Activated CD4-positive, alpha-beta T cell treated with anti-CD3 and anti-CD28 coated beads, Interleukin-2, amount 10 ng/mL, durations not matched to agents 7 days and 5 days (primary cell): ENCODE measurements at regions not wholly inside any gene's neighbourhood (a gene's known extent, or its start where the extent isn't known, plus 50 kb on each side); places are given as distances from the start of the nearest gene placed in this dataset.
"Not testable (repeated sequence)": the region's sequence is repeated elsewhere in the genome, so short reads cannot be mapped to it uniquely, and the experiment has no call there.

Source experiments
- CTCF ChIA-PET: fragments of 350-600 bp; sonication (Branson Sonifier 250); formaldehyde crosslinking; loops from one replicate; lab custom pipeline; 2021; ENCODE audit warnings: antibody characterized with exemption; lab: Charles Lee
- POLR2A ChIA-PET: fragments of 350-600 bp; sonication (Branson Sonifier 250); formaldehyde crosslinking; loops from one replicate; lab custom pipeline; 2021; ENCODE audit warnings: antibody characterized with exemption; lab: Charles Lee
- DNase-seq: peaks from one replicate; pipeline ENCODE4 v3.0.0-alpha.2; 2020
- H3K27ac Mint-ChIP-seq: one replicate; pipeline ENCODE4 v1.8.0; 2021; ENCODE audit warnings: mild to moderate bottlenecking, moderate library complexity, mixed read lengths
- H3K27me3 Mint-ChIP-seq: one replicate; pipeline ENCODE4 v1.8.0; 2021; ENCODE audit warnings: mixed read lengths
- H3K36me3 Mint-ChIP-seq: one replicate; pipeline ENCODE4 v1.8.0; 2021; ENCODE audit warnings: low read depth, mixed read lengths
- H3K4me1 Mint-ChIP-seq: one replicate; pipeline ENCODE4 v1.8.0; 2021; ENCODE audit warnings: mixed read lengths
- H3K4me3 Mint-ChIP-seq: one replicate; pipeline ENCODE4 v1.8.0; 2021; ENCODE audit warnings: mild to moderate bottlenecking, moderate library complexity, mixed read lengths
- H3K9me3 Mint-ChIP-seq: one replicate; pipeline ENCODE4 v1.8.0; 2021; ENCODE audit warnings: mixed read lengths

- H3K4me1 Mint-ChIP-seq, result not testable (repeated sequence)
Observed at GRCh38 chrX:104360774-104361173, 106.0 kb upstream of the ESX1 start.

GRCh38 chrX:104359124-104359523 is 104.4 kb upstream of the ESX1 start:
- peaks cover 2% of the 10 kb centered on the region for H3K27me3 Mint-ChIP-seq
- CTCF ChIA-PET, result no interaction called here
- no peak overlapping the region for H3K27ac Mint-ChIP-seq
- no peak overlapping the region for H3K4me3 Mint-ChIP-seq
- no peaks in the 10 kb centered on the region for H3K4me1 Mint-ChIP-seq
- no peak for DNase-seq
- POLR2A ChIA-PET, result no interaction called here
- H3K9me3 Mint-ChIP-seq, result no peaks in the 10 kb centered on the region
- no peaks in the 10 kb centered on the region for H3K36me3 Mint-ChIP-seq

More at GRCh38 chrX:104360774-104361173, 106.0 kb upstream of the ESX1 start:
- H3K27ac Mint-ChIP-seq, H3K9me3 Mint-ChIP-seq, H3K36me3 Mint-ChIP-seq, H3K4me3 Mint-ChIP-seq, DNase-seq, H3K27me3 Mint-ChIP-seq, CTCF ChIA-PET, POLR2A ChIA-PET: not testable (repeated sequence)

GRCh38 chrX:104351173-104351769 is 96.5 kb upstream of the ESX1 start:
- Mint-ChIP-seq H3K27me3 (peaks cover 7% of the 10 kb centered on the region), H3K4me3 (no peak overlapping the region), H3K36me3 (no peaks in the 10 kb centered on the region), H3K27ac (no peak overlapping the region), H3K4me1 (no peaks in the 10 kb centered on the region), H3K9me3 (no peaks in the 10 kb centered on the region)
- ChIA-PET CTCF (interaction anchor here (0.8 kb wide), 1 partner anchor 14 kb away, joined by 3 read pairs; no protein-coding TSS in a partner anchor), POLR2A (no interaction called here)
- no peak for DNase-seq

- no peak overlapping the region for H3K27ac Mint-ChIP-seq
- H3K9me3 Mint-ChIP-seq, result no peaks in the 10 kb centered on the region
- ChIA-PET POLR2A (no interaction called here), CTCF (no interaction called here)
- no peaks in the 10 kb centered on the region for H3K36me3 Mint-ChIP-seq
- no peaks in the 10 kb centered on the region for H3K4me1 Mint-ChIP-seq
- no peak for DNase-seq
- H3K4me3 Mint-ChIP-seq, result no peak overlapping the region
- peaks cover 13% of the 10 kb centered on the region for H3K27me3 Mint-ChIP-seq
Observed at GRCh38 chrX:104347860-104348259, 93.1 kb upstream of the ESX1 start.

GRCh38 chrX:104343428-104344129 is 88.8 kb upstream of the ESX1 start:
- CTCF ChIA-PET, result no interaction called here
- POLR2A ChIA-PET, result no interaction called here
- H3K27me3 Mint-ChIP-seq, result peaks cover 9% of the 10 kb centered on the region
- H3K9me3 Mint-ChIP-seq, result no peaks in the 10 kb centered on the region
- H3K36me3 Mint-ChIP-seq, result no peaks in the 10 kb centered on the region
- H3K4me3 Mint-ChIP-seq, result no peak overlapping the region
- no peaks in the 10 kb centered on the region for H3K4me1 Mint-ChIP-seq
- no peak overlapping the region for H3K27ac Mint-ChIP-seq
- DNase-seq, result peak; percentile 48

GRCh38 chrX:104342065-104342464 is 87.3 kb upstream of the ESX1 start:
- no peak for DNase-seq
- Mint-ChIP-seq H3K4me3 (no peak overlapping the region), H3K36me3 (no peaks in the 10 kb centered on the region), H3K4me1 (no peaks in the 10 kb centered on the region), H3K27ac (no peak overlapping the region), H3K9me3 (no peaks in the 10 kb centered on the region), H3K27me3 (peaks cover 6% of the 10 kb centered on the region)
- CTCF ChIA-PET, result interaction anchor here (1.0 kb wide), 1 partner anchor 11 kb away, joined by 3 read pairs; no protein-coding TSS in a partner anchor
- POLR2A ChIA-PET, result no interaction called here

GRCh38 chrX:104335756-104336155 is 81.0 kb upstream of the ESX1 start:
- Mint-ChIP-seq H3K9me3 (no peaks in the 10 kb centered on the region), H3K36me3 (no peaks in the 10 kb centered on the region), H3K4me1 (no peaks in the 10 kb centered on the region), H3K27ac (no peak overlapping the region), H3K4me3 (no peak overlapping the region), H3K27me3 (no peaks in the 10 kb centered on the region)
- CTCF ChIA-PET, result no interaction called here
- DNase-seq, result no peak
- POLR2A ChIA-PET, result no interaction called here

- Mint-ChIP-seq H3K27ac (no peak overlapping the region), H3K27me3 (no peaks in the 10 kb centered on the region), H3K4me1 (no peaks in the 10 kb centered on the region), H3K36me3 (no peaks in the 10 kb centered on the region), H3K9me3 (no peaks in the 10 kb centered on the region), H3K4me3 (no peak overlapping the region)
- DNase-seq, result no peak
- POLR2A ChIA-PET, result no interaction called here
- CTCF ChIA-PET, result no interaction called here
Observed at GRCh38 chrX:104334971-104335370, 80.2 kb upstream of the ESX1 start.

- H3K9me3 Mint-ChIP-seq, result no peaks in the 10 kb centered on the region
- H3K27ac Mint-ChIP-seq, result no peak overlapping the region
- no peak overlapping the region for H3K4me3 Mint-ChIP-seq
- DNase-seq, result no peak
- CTCF ChIA-PET, result no interaction called here
- H3K27me3 Mint-ChIP-seq, result no peaks in the 10 kb centered on the region
- no peaks in the 10 kb centered on the region for H3K36me3 Mint-ChIP-seq
- POLR2A ChIA-PET, result no interaction called here
- H3K4me1 Mint-ChIP-seq, result no peaks in the 10 kb centered on the region
Observed at GRCh38 chrX:104330966-104331365, 76.2 kb upstream of the ESX1 start.

GRCh38 chrX:104329731-104330130 is 75.0 kb upstream of the ESX1 start:
- Mint-ChIP-seq H3K4me3 (no peak overlapping the region), H3K4me1 (no peaks in the 10 kb centered on the region), H3K36me3 (no peaks in the 10 kb centered on the region), H3K9me3 (no peaks in the 10 kb centered on the region), H3K27ac (no peak overlapping the region), H3K27me3 (no peaks in the 10 kb centered on the region)
- no peak for DNase-seq
- ChIA-PET POLR2A (no interaction called here), CTCF (no interaction called here)

GRCh38 chrX:104325213-104325585 is 70.5 kb upstream of the ESX1 start:
- DNase-seq, result no peak
- no peaks in the 10 kb centered on the region for H3K9me3 Mint-ChIP-seq
- no peaks in the 10 kb centered on the region for H3K27me3 Mint-ChIP-seq
- H3K4me1 Mint-ChIP-seq, result no peaks in the 10 kb centered on the region
- H3K36me3 Mint-ChIP-seq, result no peaks in the 10 kb centered on the region
- ChIA-PET CTCF (no interaction called here), POLR2A (no interaction called here)
- no peak overlapping the region for H3K27ac Mint-ChIP-seq
- no peak overlapping the region for H3K4me3 Mint-ChIP-seq

- H3K36me3 Mint-ChIP-seq, result no peaks in the 10 kb centered on the region
- H3K27ac Mint-ChIP-seq, result no peak overlapping the region
- H3K9me3 Mint-ChIP-seq, result no peaks in the 10 kb centered on the region
- H3K27me3 Mint-ChIP-seq, result no peaks in the 10 kb centered on the region
- ChIA-PET POLR2A (no interaction called here), CTCF (no interaction called here)
- H3K4me3 Mint-ChIP-seq, result no peak overlapping the region
- H3K4me1 Mint-ChIP-seq, result no peaks in the 10 kb centered on the region
- no peak for DNase-seq
Observed at GRCh38 chrX:104324461-104325212, 69.9 kb upstream of the ESX1 start.

- CTCF ChIA-PET, result no interaction called here
- no peak overlapping the region for H3K27ac Mint-ChIP-seq
- no peaks in the 10 kb centered on the region for H3K36me3 Mint-ChIP-seq
- no peaks in the 10 kb centered on the region for H3K9me3 Mint-ChIP-seq
- no peak overlapping the region for H3K4me3 Mint-ChIP-seq
- DNase-seq, result no peak
- no peaks in the 10 kb centered on the region for H3K27me3 Mint-ChIP-seq
- POLR2A ChIA-PET, result no interaction called here
- no peaks in the 10 kb centered on the region for H3K4me1 Mint-ChIP-seq
Observed at GRCh38 chrX:104319346-104319745, 64.6 kb upstream of the ESX1 start.
